ENCODE measurements at regions not wholly inside any gene's neighbourhood (a gene's known extent, or its start where the extent isn't known, plus 50 kb on each side); places are given as distances from the start of the nearest gene placed in this dataset.

DNA sequence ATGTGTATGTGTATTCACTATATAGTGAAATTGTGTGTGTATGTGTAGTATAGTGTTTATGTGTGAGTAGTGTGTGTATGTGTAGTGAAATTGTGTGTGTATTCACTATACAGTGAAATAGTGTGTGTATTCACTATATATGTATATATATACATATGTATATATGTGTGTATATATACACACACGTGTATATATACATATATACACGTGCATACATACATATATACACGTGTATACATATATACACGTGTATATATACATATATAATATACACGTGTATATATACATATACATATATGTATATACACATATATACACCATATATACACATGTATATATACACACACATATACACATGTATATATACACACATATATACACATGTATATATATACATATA is 403.6 kb upstream of the TUSC1 start:
- H3K79me2 ChIP-seq (ENCODE audit: insufficient read depth, low read length), result no peaks in the 10 kb centered on the region
- H2AFZ ChIP-seq (ENCODE audit: low read length), result no peak overlapping the region
- no peak overlapping the region for H3K9ac ChIP-seq (ENCODE audit: low read length)
- no peaks in the 10 kb centered on the region for H3F3A ChIP-seq (ENCODE audit: insufficient read depth, low read length)
- no peak overlapping the region for H3K4me3 ChIP-seq (ENCODE audit: low read depth, low read length, poor library complexity, severe bottlenecking)
- H3K27me3 ChIP-seq (ENCODE audit: insufficient read depth, low read length), result no peaks in the 10 kb centered on the region
- H3K9me3 ChIP-seq (ENCODE audit: low read length), result no peaks in the 10 kb centered on the region
- no peaks in the 10 kb centered on the region for H3K9me2 ChIP-seq (ENCODE audit: low read depth, low read length)
- no peaks in the 10 kb centered on the region for H3K36me3 ChIP-seq (ENCODE audit: insufficient read depth, low read length)
- TF ChIP-seq, protein P1, sequence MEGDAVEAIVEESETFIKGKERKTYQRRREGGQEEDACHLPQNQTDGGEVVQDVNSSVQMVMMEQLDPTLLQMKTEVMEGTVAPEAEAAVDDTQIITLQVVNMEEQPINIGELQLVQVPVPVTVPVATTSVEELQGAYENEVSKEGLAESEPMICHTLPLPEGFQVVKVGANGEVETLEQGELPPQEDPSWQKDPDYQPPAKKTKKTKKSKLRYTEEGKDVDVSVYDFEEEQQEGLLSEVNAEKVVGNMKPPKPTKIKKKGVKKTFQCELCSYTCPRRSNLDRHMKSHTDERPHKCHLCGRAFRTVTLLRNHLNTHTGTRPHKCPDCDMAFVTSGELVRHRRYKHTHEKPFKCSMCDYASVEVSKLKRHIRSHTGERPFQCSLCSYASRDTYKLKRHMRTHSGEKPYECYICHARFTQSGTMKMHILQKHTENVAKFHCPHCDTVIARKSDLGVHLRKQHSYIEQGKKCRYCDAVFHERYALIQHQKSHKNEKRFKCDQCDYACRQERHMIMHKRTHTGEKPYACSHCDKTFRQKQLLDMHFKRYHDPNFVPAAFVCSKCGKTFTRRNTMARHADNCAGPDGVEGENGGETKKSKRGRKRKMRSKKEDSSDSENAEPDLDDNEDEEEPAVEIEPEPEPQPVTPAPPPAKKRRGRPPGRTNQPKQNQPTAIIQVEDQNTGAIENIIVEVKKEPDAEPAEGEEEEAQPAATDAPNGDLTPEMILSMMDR (IDR thresholded peaks at IDR 0.05; ENCODE audit: low read length), result no peak
- TF ChIP-seq EZH2 (IDR thresholded peaks at IDR 0.05; ENCODE audit: borderline replicate concordance, low read length), result no peak
- H3K27ac ChIP-seq (ENCODE audit: low read depth, low read length, poor library complexity, severe bottlenecking), result no peak overlapping the region
- no peaks in the 10 kb centered on the region for H3K4me1 ChIP-seq (ENCODE audit: insufficient read depth, low read length, severe bottlenecking)
- no peaks in the 10 kb centered on the region for H4K20me1 ChIP-seq (ENCODE audit: insufficient read depth, low read length)
- no peak overlapping the region for H3K4me2 ChIP-seq (ENCODE audit: low read length)

DNA sequence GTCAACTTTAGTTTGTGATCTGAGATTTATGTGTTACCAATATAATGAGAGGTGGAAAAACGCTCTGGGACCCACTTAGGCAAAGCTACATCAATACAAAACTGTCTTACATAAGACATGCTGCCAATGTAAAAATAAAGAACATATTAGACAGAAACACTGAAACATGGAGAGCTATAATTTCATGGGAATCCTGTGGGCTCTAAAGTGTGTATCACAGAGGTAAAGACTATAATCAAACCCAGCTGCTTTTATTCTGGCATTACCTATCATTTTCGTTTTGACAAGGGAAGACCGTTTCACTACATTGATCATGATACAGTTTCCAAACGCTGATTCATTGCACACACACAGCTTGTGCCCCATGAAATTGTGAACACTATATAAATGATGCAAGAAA is 400.5 kb upstream of the TUSC1 start:
- Histone ChIP-seq H4K20me1 (ENCODE audit: insufficient read depth, low read length) (no peaks in the 10 kb centered on the region), H3K36me3 (ENCODE audit: insufficient read depth, low read length) (no peaks in the 10 kb centered on the region), H3K27ac (ENCODE audit: low read depth, low read length, poor library complexity, severe bottlenecking) (no peak overlapping the region), H3K79me2 (ENCODE audit: insufficient read depth, low read length) (no peaks in the 10 kb centered on the region), H3F3A (ENCODE audit: insufficient read depth, low read length) (no peaks in the 10 kb centered on the region), H3K9me3 (ENCODE audit: low read length) (no peaks in the 10 kb centered on the region), H3K9me2 (ENCODE audit: low read depth, low read length) (no peaks in the 10 kb centered on the region), H3K9ac (ENCODE audit: low read length) (no peak overlapping the region), H3K27me3 (ENCODE audit: insufficient read depth, low read length) (no peaks in the 10 kb centered on the region), H3K4me1 (ENCODE audit: insufficient read depth, low read length, severe bottlenecking) (no peaks in the 10 kb centered on the region), H3K4me2 (ENCODE audit: low read length) (no peak overlapping the region), H2AFZ (ENCODE audit: low read length) (no peak overlapping the region), H3K4me3 (ENCODE audit: low read depth, low read length, poor library complexity, severe bottlenecking) (no peak overlapping the region)
- no peak for TF ChIP-seq EZH2 (IDR thresholded peaks at IDR 0.05; ENCODE audit: borderline replicate concordance, low read length)
- TF ChIP-seq, protein P1 (IDR thresholded peaks at IDR 0.05; ENCODE audit: low read length), result no peak

DNA sequence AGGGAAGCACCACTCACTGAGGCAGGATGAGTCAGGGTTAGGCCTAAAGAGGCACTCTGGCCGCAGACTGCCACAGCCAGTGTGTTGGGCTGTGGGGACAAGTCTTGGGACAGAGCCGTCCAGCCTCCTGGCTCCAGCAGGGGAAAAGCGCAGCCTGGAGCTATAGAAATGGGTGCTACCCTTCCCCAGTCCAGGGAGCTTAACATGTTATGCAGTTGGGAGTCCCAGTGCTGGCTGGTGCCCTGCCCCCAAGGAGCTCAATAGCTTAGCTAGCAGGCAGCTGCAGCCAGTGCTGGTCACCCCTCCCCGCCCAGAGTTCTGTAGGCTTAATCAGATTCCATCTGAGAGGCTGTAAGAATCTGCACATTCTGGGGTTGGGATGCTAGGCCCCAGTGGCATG is 399.6 kb upstream of the TUSC1 start:
- TF ChIP-seq EZH2 (IDR thresholded peaks at IDR 0.05; ENCODE audit: borderline replicate concordance, low read length), result no peak
- TF ChIP-seq, protein P1 (IDR thresholded peaks at IDR 0.05; ENCODE audit: low read length), result no peak
- Histone ChIP-seq H3K4me1 (ENCODE audit: insufficient read depth, low read length, severe bottlenecking) (no peaks in the 10 kb centered on the region), H3K9me3 (ENCODE audit: low read length) (no peaks in the 10 kb centered on the region), H3F3A (ENCODE audit: insufficient read depth, low read length) (no peaks in the 10 kb centered on the region), H3K27ac (ENCODE audit: low read depth, low read length, poor library complexity, severe bottlenecking) (no peak overlapping the region), H3K36me3 (ENCODE audit: insufficient read depth, low read length) (no peaks in the 10 kb centered on the region), H3K27me3 (ENCODE audit: insufficient read depth, low read length) (no peaks in the 10 kb centered on the region), H3K9me2 (ENCODE audit: low read depth, low read length) (no peaks in the 10 kb centered on the region), H2AFZ (ENCODE audit: low read length) (no peak overlapping the region), H3K4me2 (ENCODE audit: low read length) (no peak overlapping the region), H4K20me1 (ENCODE audit: insufficient read depth, low read length) (no peaks in the 10 kb centered on the region), H3K9ac (ENCODE audit: low read length) (no peak overlapping the region), H3K4me3 (ENCODE audit: low read depth, low read length, poor library complexity, severe bottlenecking) (no peak overlapping the region), H3K79me2 (ENCODE audit: insufficient read depth, low read length) (no peaks in the 10 kb centered on the region)
